ENCODE measurements at regions not wholly inside any gene's neighbourhood (a gene's known extent, or its start where the extent isn't known, plus 50 kb on each side); places are given as distances from the start of the nearest gene placed in this dataset.

DNA sequence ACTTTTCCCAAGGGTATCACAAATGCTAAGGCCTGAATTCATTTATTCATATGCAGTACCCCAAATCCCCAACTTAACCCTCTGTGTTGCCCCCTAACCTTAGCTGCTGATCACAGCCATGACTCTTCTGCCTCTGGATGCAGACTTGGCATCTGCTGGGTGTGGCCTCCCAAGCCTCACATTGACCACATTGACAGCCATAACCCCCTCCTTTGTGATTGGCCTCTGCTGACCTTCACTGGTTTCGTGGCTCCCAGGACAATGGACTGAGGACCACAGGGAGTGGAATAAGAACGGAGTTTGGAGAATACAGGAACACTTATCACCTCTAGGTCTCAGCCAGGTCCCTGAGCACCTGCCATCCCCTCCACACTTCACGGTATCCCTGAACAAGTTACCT lies 123.6 kb upstream of the CPEB2 start:
- peaks cover 0 to 1% (median 0%) of the 10 kb centered on the region in 3 donors for H3K27me3 ChIP-seq (ENCODE audit: insufficient read depth in 3 of 3, low read length in 2 of 3)
- no peak overlapping the region for H3K4me3 ChIP-seq
- H3K27ac ChIP-seq = no peak overlapping the region
- intact Hi-C loops (cut with DNase I) = no loop called here
- no peak for TF ChIP-seq CTCF (IDR thresholded peaks at IDR 0.05)
- H3K9me3 ChIP-seq = no peaks in the 10 kb centered on the region
- H3K4me1 ChIP-seq = peaks cover 4% of the 10 kb centered on the region
- no peak for ATAC-seq
- no peaks in the 10 kb centered on the region for H3K36me3 ChIP-seq (ENCODE audit: insufficient read depth in 1 of 2, low read depth in 1 of 2)
- 83 to 86% (median 84%) methylated on average over 3 of the region's 3 CpGs for WGBS, 3 donors
- DNase-seq = no peak

DNA sequence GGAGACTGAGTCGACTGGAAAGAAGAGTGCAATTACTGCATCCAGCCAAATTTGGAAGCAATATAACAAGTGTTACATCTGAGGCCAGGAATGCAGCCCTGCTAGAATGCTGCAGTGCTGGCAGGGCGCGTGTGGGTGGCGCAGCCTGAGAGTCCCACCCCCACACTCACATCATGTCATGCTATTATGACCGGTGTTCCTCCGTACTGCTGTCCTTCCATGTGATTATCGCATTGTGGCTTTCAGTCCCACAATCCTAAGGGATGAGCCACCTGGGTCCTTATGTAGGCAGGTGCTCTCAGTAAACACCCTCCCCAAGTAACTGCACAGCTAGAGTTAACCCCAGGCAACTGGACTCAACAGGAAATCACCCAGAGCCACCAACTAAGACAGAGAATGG lies 122.6 kb upstream of the CPEB2 start:
- TF ChIP-seq CTCF (IDR thresholded peaks at IDR 0.05) = no peak
- intact Hi-C loops (cut with DNase I) = no loop called here
- Histone ChIP-seq H3K27me3 (ENCODE audit: insufficient read depth in 3 of 3, low read length in 2 of 3) (peaks cover 0 to 1% (median 0%) of the 10 kb centered on the region in 3 donors), H3K36me3 (ENCODE audit: insufficient read depth in 1 of 2, low read depth in 1 of 2) (no peaks in the 10 kb centered on the region), H3K4me1 (peaks cover 4% of the 10 kb centered on the region), H3K9me3 (no peaks in the 10 kb centered on the region), H3K4me3 (no peak overlapping the region), H3K27ac (no peak overlapping the region)
- ATAC-seq = no peak
- no peak for DNase-seq
- 85 to 91% (median 86%) methylated on average over 7 of the region's 7 CpGs for WGBS, 3 donors

- no peaks in the 10 kb centered on the region for H3K36me3 ChIP-seq (ENCODE audit: insufficient read depth in 1 of 2, low read depth in 1 of 2)
- H3K4me1 ChIP-seq = peaks cover 4% of the 10 kb centered on the region
- H3K27me3 ChIP-seq (ENCODE audit: insufficient read depth in 3 of 3, low read length in 2 of 3) = peaks cover 0 to 1% (median 0%) of the 10 kb centered on the region in 3 donors
- intact Hi-C loops (cut with DNase I) = no loop called here
- no peak overlapping the region for H3K27ac ChIP-seq
- DNase-seq (no peak), ATAC-seq (no peak)
- TF ChIP-seq CTCF (IDR thresholded peaks at IDR 0.05) = no peak
- WGBS, 3 donors = 62 to 68% (median 62%) methylated on average over 2 of the region's 2 CpGs
- H3K4me3 ChIP-seq = no peak overlapping the region
- H3K9me3 ChIP-seq = no peaks in the 10 kb centered on the region
Measured at GRCh38 chr4:14880805-14881204, 121.5 kb upstream of the CPEB2 start.

GRCh38 chr4:14883166-14883565 lies 119.1 kb upstream of the CPEB2 start:
- no peak for DNase-seq
- H3K4me3 ChIP-seq = no peak overlapping the region
- H3K4me1 ChIP-seq = no peaks in the 10 kb centered on the region
- TF ChIP-seq CTCF (IDR thresholded peaks at IDR 0.05) = no peak
- H3K27ac ChIP-seq = no peak overlapping the region
- no peaks in the 10 kb centered on the region for H3K36me3 ChIP-seq (ENCODE audit: insufficient read depth in 1 of 2, low read depth in 1 of 2)
- H3K9me3 ChIP-seq = no peaks in the 10 kb centered on the region
- 74 to 85% (median 83%) methylated on average over 3 of the region's 3 CpGs for WGBS, 3 donors
- ATAC-seq = no peak
- intact Hi-C loops (cut with DNase I) = no loop called here
- H3K27me3 ChIP-seq (ENCODE audit: insufficient read depth in 3 of 3, low read length in 2 of 3) = peaks cover 0 to 1% (median 0%) of the 10 kb centered on the region in 3 donors

DNA sequence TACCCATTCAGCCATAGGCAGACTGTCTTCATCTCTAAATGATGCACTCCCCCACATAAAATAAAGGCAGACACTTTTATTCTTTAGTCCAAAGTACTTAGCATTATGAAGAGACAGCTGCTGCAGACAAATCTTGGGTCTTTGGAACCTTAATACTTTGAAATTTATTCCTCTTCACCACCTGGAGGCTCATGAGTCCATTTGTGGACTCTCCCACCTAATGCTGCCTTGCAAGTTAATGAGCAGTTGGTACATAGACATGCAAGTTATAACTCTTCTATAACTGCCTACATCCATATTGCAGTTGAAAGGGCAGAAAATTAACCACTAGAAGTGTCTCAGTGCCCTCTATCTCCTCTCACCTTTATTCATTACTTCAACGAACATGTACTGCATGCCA lies 118.6 kb upstream of the CPEB2 start:
- no peak for TF ChIP-seq CTCF (IDR thresholded peaks at IDR 0.05)

More for the DNA sequence above, 118.6 kb upstream of the CPEB2 start:
- intact Hi-C loops (cut with DNase I) = no loop called here
- WGBS, 3 donors = 70 to 92% (median 74%) methylated on average over 1 of the region's 1 CpG
- DNase-seq = no peak
- Histone ChIP-seq H3K27ac (no peak overlapping the region), H3K27me3 (ENCODE audit: insufficient read depth in 3 of 3, low read length in 2 of 3) (peaks cover 0 to 1% (median 0%) of the 10 kb centered on the region in 3 donors), H3K4me1 (no peaks in the 10 kb centered on the region), H3K9me3 (no peaks in the 10 kb centered on the region), H3K36me3 (ENCODE audit: insufficient read depth in 1 of 2, low read depth in 1 of 2) (no peaks in the 10 kb centered on the region), H3K4me3 (no peak overlapping the region)
- no peak for ATAC-seq
